Testis (tissue), 2 donors: ENCODE measurements at regions not wholly inside any gene's neighbourhood (a gene's known extent, or its start where the extent isn't known, plus 50 kb on each side); places are given as distances from the start of the nearest gene placed in this dataset.

Experiments used
- DNase-seq: peaks from one replicate; pipeline ENCODE4 v3.0.0-alpha.2; 2019
- H3K27ac ChIP-seq, 2 donors: fragments of 200-600 bp; sonication (generic); one replicate each; pipeline ENCODE4 v1.5.1; 2019
- H3K27me3 ChIP-seq: fragments of 200-600 bp; sonication (generic); one replicate; pipeline ENCODE4 v1.5.1; 2019
- H3K36me3 ChIP-seq: fragments of 200-600 bp; sonication (generic); one replicate; pipeline ENCODE4 v1.5.1; 2017; ENCODE audit warnings: low read depth; ENCODE audit errors: missing control alignments
- H3K4me1 ChIP-seq: fragments of 200-600 bp; sonication (generic); one replicate; pipeline ENCODE4 v1.5.1; 2019
- H3K4me3 ChIP-seq, 2 donors: fragments of 200-600 bp; sonication (generic); one replicate each; pipeline ENCODE4 v1.5.1; 2017 to 2019
- H3K9me3 ChIP-seq: fragments of 200-600 bp; sonication (generic); one replicate; pipeline ENCODE4 v1.5.1; 2017
- CTCF ChIP-seq, 3 experiments: fragments of 450-650 bp in 2 of 3; fragments of 200-600 bp in 1 of 3; sonication (generic) in 1 of 3; IDR thresholded peaks; one replicate each; pipeline ENCODE4 v1.5.1; 2016 to 2019; ENCODE audit warnings: antibody characterized with exemption in 3 of 3, mild to moderate bottlenecking in 2 of 3, moderate library complexity in 1 of 3
- POLR2A ChIP-seq: fragments of 450-650 bp; IDR thresholded peaks from one replicate; pipeline ENCODE4 v1.6.1; 2017; ENCODE audit warnings: antibody characterized with exemption, mild to moderate bottlenecking, moderate library complexity
- whole genome bisulfite sequencing, 2 donors: methylation state at CpG; one replicate each; pipeline ENCODE4 v1.1.5; 2018; 5-methylcytosine and 5-hydroxymethylcytosine counted together
- intact Hi-C: fragments of 100-400 bp; cut with DNase I; formaldehyde crosslinking; loops from one replicate; pipeline ENCODE4 v1.15.1; 2023; ENCODE audit warnings: low total_unique reads

GRCh38 chr14:42884100-42884499, 1277.4 kb downstream of the LRFN5 start:
- DNase-seq = no peak
- no peak overlapping the region for H3K27ac ChIP-seq
- no peaks in the 10 kb centered on the region for H3K27me3 ChIP-seq
- no peaks in the 10 kb centered on the region for H3K9me3 ChIP-seq
- H3K4me3 ChIP-seq = no peak overlapping the region
- H3K4me1 ChIP-seq = no peaks in the 10 kb centered on the region
- H3K36me3 ChIP-seq = no peaks in the 10 kb centered on the region
- intact Hi-C loops = no loop called here
- TF ChIP-seq POLR2A (no peak), CTCF (IDR thresholded peaks at IDR 0.05) (no peak)

- DNase-seq = no peak
- TF ChIP-seq POLR2A (no peak), CTCF (IDR thresholded peaks at IDR 0.05) (no peak)
- no peak overlapping the region for H3K27ac ChIP-seq
- intact Hi-C loops = no loop called here
- H3K27me3 ChIP-seq = no peaks in the 10 kb centered on the region
- H3K4me1 ChIP-seq = no peaks in the 10 kb centered on the region
- no peak overlapping the region for H3K4me3 ChIP-seq
- no peaks in the 10 kb centered on the region for H3K36me3 ChIP-seq
- no peaks in the 10 kb centered on the region for H3K9me3 ChIP-seq
- WGBS, 2 donors = 94 to 95% methylated on average over 1 of the region's 1 CpG
Measured at GRCh38 chr14:42877716-42878115, 1271.0 kb downstream of the LRFN5 start.

- no peaks in the 10 kb centered on the region for H3K4me1 ChIP-seq
- TF ChIP-seq CTCF (IDR thresholded peaks at IDR 0.05) = no peak
- TF ChIP-seq POLR2A = no peak
- DNase-seq = no peak
- H3K9me3 ChIP-seq = no peaks in the 10 kb centered on the region
- H3K36me3 ChIP-seq = no peaks in the 10 kb centered on the region
- no peaks in the 10 kb centered on the region for H3K27me3 ChIP-seq
- intact Hi-C loops = no loop called here
- H3K4me3 ChIP-seq = no peak overlapping the region
- no peak overlapping the region for H3K27ac ChIP-seq
- WGBS, 2 donors = 82 to 87% methylated on average over 3 of the region's 3 CpGs
Measured at GRCh38 chr14:42872786-42873185, 1266.1 kb downstream of the LRFN5 start.

- no peaks in the 10 kb centered on the region for H3K9me3 ChIP-seq
- no peak overlapping the region for H3K4me3 ChIP-seq
- no peaks in the 10 kb centered on the region for H3K27me3 ChIP-seq
- H3K36me3 ChIP-seq = no peaks in the 10 kb centered on the region
- intact Hi-C loops = no loop called here
- TF ChIP-seq POLR2A (no peak), CTCF (IDR thresholded peaks at IDR 0.05) (no peak)
- no peak overlapping the region for H3K27ac ChIP-seq
- H3K4me1 ChIP-seq = no peaks in the 10 kb centered on the region
- DNase-seq = no peak
- WGBS, 2 donors = 85 to 86% methylated on average over 1 of the region's 1 CpG
Measured at GRCh38 chr14:42869681-42870080, 1263.0 kb downstream of the LRFN5 start.

GRCh38 chr14:42862114-42862513, 1255.4 kb downstream of the LRFN5 start:
- Histone ChIP-seq H3K9me3 (no peaks in the 10 kb centered on the region), H3K27ac (no peak overlapping the region)
- WGBS, 2 donors = 82 to 91% methylated on average over 3 of the region's 3 CpGs

More at GRCh38 chr14:42862114-42862513, 1255.4 kb downstream of the LRFN5 start:
- TF ChIP-seq POLR2A = no peak
- TF ChIP-seq CTCF (IDR thresholded peaks at IDR 0.05) = no peak
- Histone ChIP-seq H3K4me3 (no peak overlapping the region), H3K27me3 (no peaks in the 10 kb centered on the region), H3K4me1 (no peaks in the 10 kb centered on the region), H3K36me3 (no peaks in the 10 kb centered on the region)
- no peak for DNase-seq
- intact Hi-C loops = no loop called here
